ENCODE measurements at regions not wholly inside any gene's neighbourhood (a gene's known extent, or its start where the extent isn't known, plus 50 kb on each side); places are given as distances from the start of the nearest gene placed in this dataset.

DNA sequence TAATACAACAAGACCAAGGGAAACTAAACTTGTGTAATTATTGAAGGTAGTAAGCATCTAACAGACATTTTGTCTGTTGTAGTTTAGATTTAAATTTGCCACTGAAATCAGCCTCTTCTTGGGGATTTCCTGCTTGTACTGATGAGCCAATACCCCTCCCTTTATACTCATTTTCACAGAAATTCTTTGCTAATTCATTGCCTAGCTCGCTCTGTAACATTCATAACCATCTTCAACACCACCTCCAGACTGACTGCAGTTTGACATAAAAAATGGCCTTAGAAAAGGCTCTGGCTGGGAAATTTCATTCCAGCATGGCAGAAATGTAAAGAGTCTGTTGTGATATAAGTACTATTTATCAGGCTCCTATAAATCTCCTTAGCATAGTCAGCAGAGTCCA lies 109.7 kb upstream of the FLRT2 start:
- intact Hi-C loops (cut with DNase I): no loop called here
- Histone ChIP-seq H3K4me3 (ENCODE audit: low read length in 3 of 3) (no peak overlapping the region), H3K36me3 (ENCODE audit: control insufficient read depth in 2 of 3, insufficient read depth in 3 of 3, low read length in 3 of 3) (no peaks in the 10 kb centered on the region), H3K27me3 (ENCODE audit: control insufficient read depth, insufficient read depth, low read length) (no peaks in the 10 kb centered on the region), H3K27ac (ENCODE audit: low read depth in 2 of 2, low read length in 2 of 2) (no peak overlapping the region), H3K9me3 (ENCODE audit: control insufficient read depth in 2 of 3, insufficient read depth in 1 of 3, low read length in 3 of 3) (no peaks in the 10 kb centered on the region), H3K9ac (ENCODE audit: low read length in 3 of 3) (no peak overlapping the region), H3K4me1 (ENCODE audit: control insufficient read depth in 2 of 3, insufficient read depth in 2 of 3, low read depth in 1 of 3, low read length in 3 of 3) (no peaks in the 10 kb centered on the region)
- DNase-seq (no peak), FAIRE-seq (no peak)
- TF ChIP-seq, protein P1, sequence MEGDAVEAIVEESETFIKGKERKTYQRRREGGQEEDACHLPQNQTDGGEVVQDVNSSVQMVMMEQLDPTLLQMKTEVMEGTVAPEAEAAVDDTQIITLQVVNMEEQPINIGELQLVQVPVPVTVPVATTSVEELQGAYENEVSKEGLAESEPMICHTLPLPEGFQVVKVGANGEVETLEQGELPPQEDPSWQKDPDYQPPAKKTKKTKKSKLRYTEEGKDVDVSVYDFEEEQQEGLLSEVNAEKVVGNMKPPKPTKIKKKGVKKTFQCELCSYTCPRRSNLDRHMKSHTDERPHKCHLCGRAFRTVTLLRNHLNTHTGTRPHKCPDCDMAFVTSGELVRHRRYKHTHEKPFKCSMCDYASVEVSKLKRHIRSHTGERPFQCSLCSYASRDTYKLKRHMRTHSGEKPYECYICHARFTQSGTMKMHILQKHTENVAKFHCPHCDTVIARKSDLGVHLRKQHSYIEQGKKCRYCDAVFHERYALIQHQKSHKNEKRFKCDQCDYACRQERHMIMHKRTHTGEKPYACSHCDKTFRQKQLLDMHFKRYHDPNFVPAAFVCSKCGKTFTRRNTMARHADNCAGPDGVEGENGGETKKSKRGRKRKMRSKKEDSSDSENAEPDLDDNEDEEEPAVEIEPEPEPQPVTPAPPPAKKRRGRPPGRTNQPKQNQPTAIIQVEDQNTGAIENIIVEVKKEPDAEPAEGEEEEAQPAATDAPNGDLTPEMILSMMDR (IDR thresholded peaks at IDR 0.05; ENCODE audit: borderline replicate concordance, extremely low read depth, insufficient read depth): no peak

DNA sequence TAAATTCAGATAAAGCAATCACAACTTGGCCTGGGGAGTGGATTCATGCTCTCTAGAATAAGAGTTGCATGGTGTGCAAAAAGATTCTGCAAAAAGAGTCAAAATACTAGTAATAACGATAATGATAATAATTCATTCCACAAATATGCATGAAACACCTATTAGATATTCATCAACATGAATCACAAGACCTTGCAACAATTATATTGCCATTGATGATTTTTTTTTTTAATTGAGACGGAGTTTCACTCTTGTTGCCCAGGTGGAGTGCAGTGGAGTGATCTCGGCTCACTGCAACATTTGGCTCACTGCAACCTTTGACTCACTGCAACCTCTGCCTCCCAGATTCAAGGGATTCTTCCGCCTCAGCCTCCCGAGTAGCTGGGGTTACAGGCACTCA lies 109.2 kb upstream of the FLRT2 start:
- FAIRE-seq: no peak
- H3K4me3 ChIP-seq (ENCODE audit: low read length in 3 of 3): no peak overlapping the region

DNA sequence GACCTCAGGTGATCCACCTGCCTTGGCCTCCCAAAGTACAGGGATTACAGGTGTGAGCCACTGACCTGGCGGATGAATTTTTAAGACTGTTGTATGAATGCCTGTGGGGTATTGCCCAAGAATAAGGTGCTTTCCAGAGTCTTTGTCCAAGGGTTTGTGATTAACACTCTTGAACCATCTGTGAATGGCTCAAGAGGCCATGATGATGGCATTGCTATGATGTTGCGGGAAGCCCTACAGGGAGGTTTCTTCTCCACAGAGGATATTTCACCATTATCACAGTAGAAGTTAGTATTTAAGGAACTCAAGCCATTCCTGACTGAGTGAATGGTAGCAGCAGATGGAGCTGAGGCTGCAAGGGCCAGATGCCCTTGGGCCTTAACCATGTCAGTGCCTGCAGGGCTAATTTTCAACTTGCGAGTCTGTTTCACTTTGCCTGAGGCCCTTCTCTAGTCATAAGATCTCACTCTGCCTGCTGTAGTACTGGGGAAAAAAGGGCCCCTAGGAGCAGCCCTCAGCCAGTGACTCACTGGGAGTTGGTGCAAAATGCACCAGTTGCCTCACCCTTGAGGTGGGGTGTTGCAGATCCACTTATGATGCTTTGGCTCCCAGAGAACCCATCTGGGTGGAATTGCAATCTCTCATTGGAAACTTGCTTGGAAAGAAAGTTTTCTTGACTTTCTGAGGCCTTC lies 108.6 kb upstream of the FLRT2 start:
- Histone ChIP-seq H3K9ac (ENCODE audit: low read length in 3 of 3) (no peak overlapping the region), H3K4me1 (ENCODE audit: control insufficient read depth in 2 of 3, insufficient read depth in 2 of 3, low read depth in 1 of 3, low read length in 3 of 3) (no peaks in the 10 kb centered on the region), H3K36me3 (ENCODE audit: control insufficient read depth in 2 of 3, insufficient read depth in 3 of 3, low read length in 3 of 3) (no peaks in the 10 kb centered on the region), H3K27ac (ENCODE audit: low read depth in 2 of 2, low read length in 2 of 2) (no peak overlapping the region), H3K4me3 (ENCODE audit: low read length in 3 of 3) (no peak overlapping the region), H3K27me3 (ENCODE audit: control insufficient read depth, insufficient read depth, low read length) (no peaks in the 10 kb centered on the region), H3K9me3 (ENCODE audit: control insufficient read depth in 2 of 3, insufficient read depth in 1 of 3, low read length in 3 of 3) (no peaks in the 10 kb centered on the region)
- intact Hi-C loops (cut with DNase I): no loop called here
- TF ChIP-seq, protein P1 (IDR thresholded peaks at IDR 0.05; ENCODE audit: borderline replicate concordance, extremely low read depth, insufficient read depth): no peak
- FAIRE-seq: no peak
- no peak for DNase-seq

More for the DNA sequence above, 109.2 kb upstream of the FLRT2 start:
- H3K9ac ChIP-seq (ENCODE audit: low read length in 3 of 3): no peak overlapping the region
- no peak overlapping the region for H3K27ac ChIP-seq (ENCODE audit: low read depth in 2 of 2, low read length in 2 of 2)
- intact Hi-C loops (cut with DNase I): no loop called here
- TF ChIP-seq, protein P1 (IDR thresholded peaks at IDR 0.05; ENCODE audit: borderline replicate concordance, extremely low read depth, insufficient read depth): no peak
- no peaks in the 10 kb centered on the region for H3K27me3 ChIP-seq (ENCODE audit: control insufficient read depth, insufficient read depth, low read length)
- H3K4me1 ChIP-seq (ENCODE audit: control insufficient read depth in 2 of 3, insufficient read depth in 2 of 3, low read depth in 1 of 3, low read length in 3 of 3): no peaks in the 10 kb centered on the region
- no peaks in the 10 kb centered on the region for H3K36me3 ChIP-seq (ENCODE audit: control insufficient read depth in 2 of 3, insufficient read depth in 3 of 3, low read length in 3 of 3)
- no peaks in the 10 kb centered on the region for H3K9me3 ChIP-seq (ENCODE audit: control insufficient read depth in 2 of 3, insufficient read depth in 1 of 3, low read length in 3 of 3)
- no peak for DNase-seq

DNA sequence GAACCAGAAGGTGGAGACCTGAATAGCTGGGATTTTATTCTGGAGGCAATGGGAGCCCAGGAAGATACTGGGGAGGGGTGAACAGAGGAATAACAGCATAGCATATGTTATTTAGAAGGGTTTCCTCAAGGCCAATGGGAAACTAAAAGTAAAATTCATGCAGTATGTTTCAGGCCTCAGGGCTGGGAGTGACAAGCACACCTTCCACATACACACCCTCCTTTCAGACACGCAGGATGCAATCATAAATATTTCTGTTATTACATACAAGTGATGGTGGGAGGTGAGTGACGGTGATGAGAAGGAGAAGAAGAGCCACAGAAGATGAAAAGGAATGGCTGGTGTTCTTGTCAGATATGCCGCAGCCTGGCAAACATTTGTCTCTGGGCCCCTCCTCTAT lies 106.1 kb upstream of the FLRT2 start:
- Histone ChIP-seq H3K4me1 (ENCODE audit: control insufficient read depth in 2 of 3, insufficient read depth in 2 of 3, low read depth in 1 of 3, low read length in 3 of 3) (no peaks in the 10 kb centered on the region), H3K27ac (ENCODE audit: low read depth in 2 of 2, low read length in 2 of 2) (no peak overlapping the region), H3K27me3 (ENCODE audit: control insufficient read depth, insufficient read depth, low read length) (no peaks in the 10 kb centered on the region), H3K4me3 (ENCODE audit: low read length in 3 of 3) (no peak overlapping the region), H3K9ac (ENCODE audit: low read length in 3 of 3) (no peak overlapping the region), H3K36me3 (ENCODE audit: control insufficient read depth in 2 of 3, insufficient read depth in 3 of 3, low read length in 3 of 3) (no peaks in the 10 kb centered on the region), H3K9me3 (ENCODE audit: control insufficient read depth in 2 of 3, insufficient read depth in 1 of 3, low read length in 3 of 3) (no peaks in the 10 kb centered on the region)
- DNase-seq (no peak), FAIRE-seq (no peak)
- intact Hi-C loops (cut with DNase I): no loop called here
- TF ChIP-seq, protein P1 (IDR thresholded peaks at IDR 0.05; ENCODE audit: borderline replicate concordance, extremely low read depth, insufficient read depth): no peak

Measured in kidney (tissue), 13 donors.